ENCODE measurements at regions not wholly inside any gene's neighbourhood (a gene's known extent, or its start where the extent isn't known, plus 50 kb on each side); places are given as distances from the start of the nearest gene placed in this dataset.

DNA sequence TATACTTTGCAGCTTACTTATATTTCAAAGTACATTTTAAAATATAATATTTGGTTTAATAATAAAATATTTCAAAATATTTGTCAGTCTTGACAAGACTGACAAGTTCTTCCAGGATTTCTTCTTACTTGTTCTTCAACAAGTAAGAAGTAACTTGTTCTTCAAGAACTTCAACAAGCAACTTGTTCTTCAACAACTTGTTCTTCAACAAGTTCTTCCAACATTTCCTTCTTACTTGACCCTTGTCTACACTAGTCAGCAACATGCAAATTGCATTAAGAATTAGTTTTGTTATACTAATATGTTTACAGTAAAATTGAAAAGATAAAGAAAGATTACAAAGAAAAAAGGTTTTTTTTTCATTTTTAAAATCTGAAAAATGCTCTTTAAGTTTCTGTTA lies 731.7 kb downstream of the NSUN3 start:
- no peak for TF ChIP-seq POLR2A (IDR thresholded peaks at IDR 0.05)
- TF ChIP-seq, protein P1, sequence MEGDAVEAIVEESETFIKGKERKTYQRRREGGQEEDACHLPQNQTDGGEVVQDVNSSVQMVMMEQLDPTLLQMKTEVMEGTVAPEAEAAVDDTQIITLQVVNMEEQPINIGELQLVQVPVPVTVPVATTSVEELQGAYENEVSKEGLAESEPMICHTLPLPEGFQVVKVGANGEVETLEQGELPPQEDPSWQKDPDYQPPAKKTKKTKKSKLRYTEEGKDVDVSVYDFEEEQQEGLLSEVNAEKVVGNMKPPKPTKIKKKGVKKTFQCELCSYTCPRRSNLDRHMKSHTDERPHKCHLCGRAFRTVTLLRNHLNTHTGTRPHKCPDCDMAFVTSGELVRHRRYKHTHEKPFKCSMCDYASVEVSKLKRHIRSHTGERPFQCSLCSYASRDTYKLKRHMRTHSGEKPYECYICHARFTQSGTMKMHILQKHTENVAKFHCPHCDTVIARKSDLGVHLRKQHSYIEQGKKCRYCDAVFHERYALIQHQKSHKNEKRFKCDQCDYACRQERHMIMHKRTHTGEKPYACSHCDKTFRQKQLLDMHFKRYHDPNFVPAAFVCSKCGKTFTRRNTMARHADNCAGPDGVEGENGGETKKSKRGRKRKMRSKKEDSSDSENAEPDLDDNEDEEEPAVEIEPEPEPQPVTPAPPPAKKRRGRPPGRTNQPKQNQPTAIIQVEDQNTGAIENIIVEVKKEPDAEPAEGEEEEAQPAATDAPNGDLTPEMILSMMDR (IDR thresholded peaks at IDR 0.05), result no peak

Measured in body of pancreas (tissue), 4 donors.